Kidney epithelial cell (primary cell): ENCODE measurements at regions not wholly inside any gene's neighbourhood (a gene's known extent, or its start where the extent isn't known, plus 50 kb on each side); places are given as distances from the start of the nearest gene placed in this dataset.

ENCODE experiments used
- DNase-seq: peaks from one replicate; pipeline ENCODE4 v3.0.0-alpha.2; 2010; ENCODE audit warnings: low read depth
- H3K27me3 ChIP-seq: 2 replicates; pipeline ENCODE4 v1.6.0; 2011; ENCODE audit warnings: low read length; ENCODE audit not compliant: control insufficient read depth, insufficient read depth
- H3K36me3 ChIP-seq: 2 replicates; pipeline ENCODE4 v1.5.1; 2011; ENCODE audit warnings: low read length; ENCODE audit not compliant: control insufficient read depth, insufficient read depth
- H3K4me3 ChIP-seq: 2 replicates; pipeline ENCODE4 v1.5.1; 2011; ENCODE audit warnings: low read depth, mild to moderate bottlenecking, control low read depth, low read length
- TF ChIP-seq, protein P1 (sequence below): IDR thresholded peaks from 2 replicates; pipeline ENCODE4 v1.5.1; 2011; ENCODE audit warnings: mild to moderate bottlenecking, moderate library complexity, low read length, control low read depth, inconsistent platforms; ENCODE audit not compliant: insufficient read depth, poor library complexity, severe bottlenecking

DNA sequence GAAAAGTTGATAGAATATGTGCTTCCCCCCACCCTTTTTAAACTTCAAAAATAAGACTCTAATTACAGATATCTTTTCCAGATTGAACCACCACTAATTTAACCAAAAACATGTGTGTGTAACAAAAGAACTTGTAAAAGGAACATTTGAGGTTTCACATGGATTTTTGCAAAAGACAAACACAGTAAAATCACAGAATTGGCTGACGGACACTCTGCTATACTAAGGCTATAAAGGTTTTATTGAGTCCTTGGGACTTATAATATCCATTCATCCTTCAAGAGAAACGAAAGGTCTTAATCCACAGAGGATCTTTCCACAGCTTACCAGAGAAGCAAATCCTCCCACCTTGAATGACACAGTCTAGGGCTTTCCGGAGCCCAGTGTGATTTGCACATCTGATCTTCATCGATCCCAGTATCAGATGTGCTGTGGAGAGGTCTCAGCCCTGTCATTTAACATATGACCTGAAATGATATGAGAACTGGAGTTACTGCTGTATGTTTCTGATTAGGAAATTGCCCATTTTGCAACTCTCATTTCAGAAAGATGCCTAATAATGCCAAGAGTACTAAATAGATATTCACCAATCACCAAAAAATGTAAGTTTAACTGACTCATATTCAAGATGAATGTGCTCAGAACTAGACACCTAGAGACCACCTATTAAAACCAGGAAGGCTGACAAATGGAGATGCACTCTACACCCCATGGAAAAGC, 256.5 kb upstream of the FBXL7 start:
- DNase-seq, result no peak
- Histone ChIP-seq H3K4me3 (no peak overlapping the region), H3K36me3 (no peaks in the 10 kb centered on the region), H3K27me3 (no peaks in the 10 kb centered on the region)
- TF ChIP-seq, protein P1, sequence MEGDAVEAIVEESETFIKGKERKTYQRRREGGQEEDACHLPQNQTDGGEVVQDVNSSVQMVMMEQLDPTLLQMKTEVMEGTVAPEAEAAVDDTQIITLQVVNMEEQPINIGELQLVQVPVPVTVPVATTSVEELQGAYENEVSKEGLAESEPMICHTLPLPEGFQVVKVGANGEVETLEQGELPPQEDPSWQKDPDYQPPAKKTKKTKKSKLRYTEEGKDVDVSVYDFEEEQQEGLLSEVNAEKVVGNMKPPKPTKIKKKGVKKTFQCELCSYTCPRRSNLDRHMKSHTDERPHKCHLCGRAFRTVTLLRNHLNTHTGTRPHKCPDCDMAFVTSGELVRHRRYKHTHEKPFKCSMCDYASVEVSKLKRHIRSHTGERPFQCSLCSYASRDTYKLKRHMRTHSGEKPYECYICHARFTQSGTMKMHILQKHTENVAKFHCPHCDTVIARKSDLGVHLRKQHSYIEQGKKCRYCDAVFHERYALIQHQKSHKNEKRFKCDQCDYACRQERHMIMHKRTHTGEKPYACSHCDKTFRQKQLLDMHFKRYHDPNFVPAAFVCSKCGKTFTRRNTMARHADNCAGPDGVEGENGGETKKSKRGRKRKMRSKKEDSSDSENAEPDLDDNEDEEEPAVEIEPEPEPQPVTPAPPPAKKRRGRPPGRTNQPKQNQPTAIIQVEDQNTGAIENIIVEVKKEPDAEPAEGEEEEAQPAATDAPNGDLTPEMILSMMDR, result no peak

DNA sequence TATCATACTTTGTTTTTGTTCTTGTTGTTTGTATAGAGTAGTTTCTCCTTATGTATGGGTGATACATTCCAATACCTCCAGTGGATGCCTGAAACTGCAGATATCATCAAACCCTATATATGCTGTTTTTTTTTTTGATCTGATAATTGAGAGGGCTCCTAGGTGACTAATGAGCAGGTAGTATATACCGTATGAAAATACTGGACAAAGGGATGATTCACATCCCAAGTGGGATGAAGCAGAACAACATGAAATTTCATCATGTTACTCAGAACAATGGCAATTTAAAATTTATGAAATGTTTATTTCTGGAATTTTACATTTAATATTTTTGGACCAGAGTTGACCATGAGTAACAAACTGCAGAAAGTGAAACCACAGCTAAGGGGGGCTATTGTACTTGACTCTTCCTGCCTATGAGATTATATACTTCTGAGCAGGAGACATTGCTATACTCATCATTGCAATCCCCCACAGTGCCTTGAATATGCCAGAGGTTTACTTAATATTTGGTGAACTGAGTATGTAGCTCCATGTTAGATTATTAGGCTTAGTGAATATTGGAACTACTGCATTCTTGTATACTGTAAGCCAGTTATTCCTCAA, 258.7 kb upstream of the FBXL7 start:
- TF ChIP-seq, protein P1, result no peak
- H3K27me3 ChIP-seq, result no peaks in the 10 kb centered on the region
- H3K36me3 ChIP-seq, result no peaks in the 10 kb centered on the region
- DNase-seq, result no peak
- no peak overlapping the region for H3K4me3 ChIP-seq

DNA sequence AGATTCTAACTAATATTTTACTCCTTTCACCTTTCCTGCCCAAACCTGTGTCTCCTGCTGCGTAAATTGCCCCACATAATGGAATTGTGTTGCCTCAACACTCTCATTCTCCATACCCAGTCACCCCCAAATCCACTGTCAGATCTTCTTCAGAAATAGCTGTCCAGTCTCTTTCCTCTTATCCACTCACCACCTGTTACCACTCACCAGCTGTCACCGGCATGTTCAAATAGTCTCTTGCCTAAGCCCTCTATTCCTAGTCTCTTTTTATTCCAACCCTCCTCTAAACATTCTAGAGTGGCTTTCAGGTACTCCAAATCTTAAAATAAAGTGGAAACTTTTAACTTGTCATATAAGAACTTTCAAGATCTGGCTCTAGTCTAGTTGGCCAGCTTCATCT, 262.0 kb upstream of the FBXL7 start:
- no peak overlapping the region for H3K4me3 ChIP-seq
- H3K36me3 ChIP-seq, result no peaks in the 10 kb centered on the region
- no peaks in the 10 kb centered on the region for H3K27me3 ChIP-seq
- no peak for DNase-seq
- TF ChIP-seq, protein P1, result no peak

DNA sequence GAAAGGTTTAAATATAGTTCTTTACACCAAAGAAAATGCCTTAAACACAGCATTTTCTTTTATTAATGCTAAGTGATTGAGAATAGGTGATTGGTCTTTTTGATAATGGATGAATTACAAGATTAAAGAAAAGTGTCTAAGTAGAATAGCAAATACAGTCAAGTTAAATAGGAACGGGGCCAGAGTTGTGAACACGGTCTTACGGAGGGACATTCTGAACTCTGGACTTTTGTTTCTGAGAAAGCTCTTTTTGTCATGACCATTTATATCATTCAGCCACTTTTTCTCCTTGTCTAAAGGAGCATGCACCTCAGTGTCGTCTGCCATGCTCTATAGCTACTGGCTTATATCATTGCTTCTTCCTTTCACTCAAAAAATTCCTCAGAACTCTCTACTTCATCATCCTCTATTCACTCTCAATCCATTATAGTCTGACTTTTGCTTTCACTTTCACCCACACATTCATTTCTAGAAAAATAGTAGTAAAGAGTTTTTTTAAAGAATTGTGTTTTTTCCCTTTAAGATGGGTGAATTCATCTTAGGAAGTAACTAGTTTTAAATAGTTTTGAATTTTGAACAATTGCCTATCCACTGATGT, 263.0 kb upstream of the FBXL7 start:
- DNase-seq, result no peak
- no peaks in the 10 kb centered on the region for H3K36me3 ChIP-seq
- TF ChIP-seq, protein P1, result no peak
- H3K27me3 ChIP-seq, result no peaks in the 10 kb centered on the region
- H3K4me3 ChIP-seq, result no peak overlapping the region

DNA sequence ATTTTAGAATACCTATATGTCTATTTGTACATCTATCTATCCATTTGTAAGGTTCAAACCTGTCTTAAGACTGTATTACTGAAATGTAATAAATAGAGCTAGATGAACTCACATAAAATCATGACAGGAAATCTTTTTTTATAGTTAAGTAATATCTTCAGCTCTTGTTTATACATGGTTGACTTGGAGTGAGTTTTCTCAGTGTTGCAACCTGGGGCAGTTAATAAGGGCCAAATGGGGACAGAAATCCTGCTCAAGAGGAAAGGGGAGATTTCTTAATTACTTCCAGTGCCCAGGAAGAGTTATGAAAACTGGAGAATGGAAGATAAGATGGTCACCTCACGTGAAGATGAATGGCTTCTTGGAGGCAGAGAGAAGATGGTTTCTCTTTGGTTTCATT, 265.1 kb upstream of the FBXL7 start:
- Histone ChIP-seq H3K4me3 (no peak overlapping the region), H3K36me3 (no peaks in the 10 kb centered on the region), H3K27me3 (no peaks in the 10 kb centered on the region)
- no peak for DNase-seq
- TF ChIP-seq, protein P1, result no peak
